H9 (cell line): ENCODE measurements at regions not wholly inside any gene's neighbourhood (a gene's known extent, or its start where the extent isn't known, plus 50 kb on each side); places are given as distances from the start of the nearest gene placed in this dataset.

ENCODE experiments used
- DNase-seq: peaks from one replicate; pipeline ENCODE4 v3.0.0-alpha.2; 2017
- H2AFZ ChIP-seq: one replicate; pipeline ENCODE4 v1.6.1; 2013; ENCODE audit warnings: mild to moderate bottlenecking, low read length, control low read depth, moderate library complexity
- H2AK5ac ChIP-seq: 2 replicates; pipeline ENCODE4 v1.6.1; 2013; ENCODE audit warnings: low read length, control low read depth, mixed read lengths; ENCODE audit not compliant: insufficient read length
- H2BK120ac ChIP-seq: one replicate; pipeline ENCODE4 v1.6.1; 2013; ENCODE audit warnings: low read depth, mild to moderate bottlenecking, low read length, control low read depth, inconsistent platforms; ENCODE audit not compliant: poor library complexity, severe bottlenecking
- H2BK12ac ChIP-seq: 2 replicates; pipeline ENCODE4 v1.6.1; 2013; ENCODE audit warnings: low read length, control low read depth, mixed read lengths, low read depth; ENCODE audit not compliant: insufficient read length
- H2BK15ac ChIP-seq: 2 replicates; pipeline ENCODE4 v1.6.1; 2013; ENCODE audit warnings: low read depth, low read length, control low read depth
- H2BK20ac ChIP-seq: one replicate; pipeline ENCODE4 v1.6.1; 2013; ENCODE audit warnings: low read depth, mild to moderate bottlenecking, low read length, control low read depth, inconsistent platforms; ENCODE audit not compliant: poor library complexity, severe bottlenecking
- H2BK5ac ChIP-seq: 2 replicates; pipeline ENCODE4 v1.6.1; 2013; ENCODE audit warnings: low read length, control low read depth, mixed read lengths; ENCODE audit not compliant: insufficient read length
- H3K14ac ChIP-seq: 2 replicates; pipeline ENCODE4 v1.6.1; 2013; ENCODE audit warnings: low read length, control low read depth; ENCODE audit not compliant: insufficient read depth
- H3K18ac ChIP-seq: 2 replicates; pipeline ENCODE4 v1.6.1; 2013; ENCODE audit warnings: low read depth, mild to moderate bottlenecking, mixed read lengths, low read length, control low read depth; ENCODE audit not compliant: insufficient read length
- H3K23ac ChIP-seq: 2 replicates; pipeline ENCODE4 v1.6.1; 2013; ENCODE audit warnings: low read length, control low read depth, mixed read lengths, low read depth; ENCODE audit not compliant: insufficient read length
- H3K23me2 ChIP-seq: 2 replicates; pipeline ENCODE4 v1.6.1; 2013; ENCODE audit warnings: low read depth, mild to moderate bottlenecking, mixed read lengths, low read length, control low read depth; ENCODE audit not compliant: insufficient read length, poor library complexity, severe bottlenecking
- H3K27ac ChIP-seq: 2 replicates; pipeline ENCODE4 v1.5.1; 2013; ENCODE audit warnings: low read length, control low read depth, mixed read lengths, low read depth; ENCODE audit not compliant: insufficient read length
- H3K27me3 ChIP-seq: 2 replicates; pipeline ENCODE4 v1.6.1; 2013; ENCODE audit warnings: low read length, control low read depth, inconsistent platforms; ENCODE audit not compliant: insufficient read depth
- H3K4ac ChIP-seq: 2 replicates; pipeline ENCODE4 v1.6.1; 2013; ENCODE audit warnings: low read depth, mild to moderate bottlenecking, control low read depth, inconsistent platforms, low read length, moderate library complexity
- H3K4me1 ChIP-seq: 2 replicates; pipeline ENCODE4 v1.6.1; 2013; ENCODE audit warnings: low read length, control low read depth, inconsistent platforms; ENCODE audit not compliant: insufficient read depth
- H3K4me2 ChIP-seq: 2 replicates; pipeline ENCODE4 v1.6.1; 2013; ENCODE audit warnings: low read length, control low read depth, mixed read lengths; ENCODE audit not compliant: insufficient read length, insufficient read depth
- H3K56ac ChIP-seq: 2 replicates; pipeline ENCODE4 v1.6.1; 2013; ENCODE audit warnings: low read depth, mild to moderate bottlenecking, mixed read lengths, low read length, control low read depth; ENCODE audit not compliant: insufficient read length
- H3K79me1 ChIP-seq: 2 replicates; pipeline ENCODE4 v1.6.1; 2013; ENCODE audit warnings: low read depth, mild to moderate bottlenecking, moderate library complexity, low read length, control low read depth, inconsistent platforms; ENCODE audit not compliant: insufficient read depth, poor library complexity, severe bottlenecking
- H3K79me2 ChIP-seq: 2 replicates; pipeline ENCODE4 v1.6.1; 2013; ENCODE audit warnings: low read length, control low read depth, inconsistent platforms; ENCODE audit not compliant: insufficient read depth
- H3K9ac ChIP-seq: 2 replicates; pipeline ENCODE4 v1.6.1; 2013; ENCODE audit warnings: low read length, control low read depth, mixed read lengths; ENCODE audit not compliant: insufficient read length; ENCODE audit errors: extremely low read depth
- H3K9me3 ChIP-seq: one replicate; pipeline ENCODE4 v1.6.1; 2013; ENCODE audit warnings: low read depth, low read length, inconsistent platforms; ENCODE audit not compliant: control insufficient read depth
- H3T11ph ChIP-seq: one replicate; pipeline ENCODE4 v1.6.1; 2013; ENCODE audit warnings: mild to moderate bottlenecking, low read length, control low read depth, inconsistent platforms
- H4K20me1 ChIP-seq: one replicate; pipeline ENCODE4 v1.6.1; 2013; ENCODE audit not compliant: control insufficient read depth, insufficient read length, insufficient read depth
- H4K5ac ChIP-seq: 2 replicates; pipeline ENCODE4 v1.6.1; 2013; ENCODE audit warnings: low read depth, mild to moderate bottlenecking, mixed read lengths, low read length, control low read depth; ENCODE audit not compliant: insufficient read length
- H4K8ac ChIP-seq: replicated peaks from 2 replicates; pipeline ENCODE4 v1.6.1; 2013; ENCODE audit warnings: low read length, control low read depth, mixed read lengths, low read depth; ENCODE audit not compliant: insufficient read length
- H4K91ac ChIP-seq: 2 replicates; pipeline ENCODE4 v1.6.1; 2013; ENCODE audit warnings: low read depth, mild to moderate bottlenecking, moderate library complexity, mixed read lengths, low read length, control low read depth; ENCODE audit not compliant: insufficient read length
- H3K27ac Mint-ChIP-seq, 3 experiments: 2 replicates in 2 of 3; 3 replicates in 1 of 3; pipeline ENCODE4 v1.8.0; 2020 to 2021; ENCODE audit warnings: mixed read lengths in 3 of 3, mild to moderate bottlenecking in 1 of 3, moderate library complexity in 1 of 3
- H3K27me3 Mint-ChIP-seq: 2 replicates; pipeline ENCODE4 v1.8.0; 2021; ENCODE audit warnings: low read depth, mild to moderate bottlenecking, moderate library complexity, mixed read lengths
- H3K36me3 Mint-ChIP-seq, 3 experiments: 2 replicates in 2 of 3; 3 replicates in 1 of 3; pipeline ENCODE4 v1.8.0; 2020 to 2021; ENCODE audit warnings: low read depth in 3 of 3, mixed read lengths in 3 of 3; ENCODE audit not compliant: insufficient read depth in 1 of 3
- H3K4me1 Mint-ChIP-seq, 2 experiments: 2 replicates each; pipeline ENCODE4 v1.8.0; 2020; ENCODE audit warnings: mixed read lengths in 2 of 2
- H3K4me3 Mint-ChIP-seq, 2 experiments: 2 replicates in 1 of 2; 3 replicates in 1 of 2; pipeline ENCODE4 v1.8.0; 2020 to 2021; ENCODE audit warnings: mild to moderate bottlenecking in 2 of 2, mixed read lengths in 2 of 2, moderate library complexity in 1 of 2
- H3K9me3 Mint-ChIP-seq, 2 experiments: 2 replicates in 1 of 2; 3 replicates in 1 of 2; pipeline ENCODE4 v1.8.0; 2020; ENCODE audit warnings: mild to moderate bottlenecking in 2 of 2, mixed read lengths in 2 of 2, moderate library complexity in 1 of 2
- CTCF ChIP-seq: fragments of 200-600 bp; sonication (generic); conservative IDR thresholded peaks from 3 replicates; pipeline ENCODE4 v1.8.0; 2021; ENCODE audit warnings: antibody characterized with exemption, mild to moderate bottlenecking
- WGBS: extraction: QIAGEN DNeasy Blood & Tissue Kit; methylation state at CpG from one replicate; pipeline ENCODE4 v1.1.7; 2013; ENCODE audit warnings: missing lambda C conversion rate, low lambda C conversion rate, mixed read lengths; ENCODE audit not compliant: insufficient read length; ENCODE audit errors: extremely low coverage; 5-methylcytosine and 5-hydroxymethylcytosine counted together

GRCh38 chr3:135897715-135898114 is 67.8 kb upstream of the PPP2R3A start:
- H2BK20ac ChIP-seq: no peak overlapping the region
- H3K4me2 ChIP-seq: no peak overlapping the region
- H3K27ac Mint-ChIP-seq: no peak overlapping the region
- H2AK5ac ChIP-seq: no peak overlapping the region
- H3K36me3 Mint-ChIP-seq: peaks cover 3 to 17% (median 5%) of the 10 kb centered on the region in 3 experiments; a peak in 6 of 7 replicates
- H3K4me3 Mint-ChIP-seq: no peak overlapping the region
- no peak overlapping the region for H4K5ac ChIP-seq
- peaks cover 8 to 9% of the 10 kb centered on the region in 2 experiments for H3K4me1 Mint-ChIP-seq
- no peaks in the 10 kb centered on the region for H3K23me2 ChIP-seq
- H2BK5ac ChIP-seq: no peak overlapping the region
- no peak overlapping the region for H2BK12ac ChIP-seq
- no peak overlapping the region for H3K4ac ChIP-seq
- no peak overlapping the region for H3T11ph ChIP-seq
- H3K4me1 ChIP-seq: no peaks in the 10 kb centered on the region
- no peak for TF ChIP-seq CTCF
- DNase-seq: no peak
- H3K27ac ChIP-seq: no peak overlapping the region
- H3K27me3 Mint-ChIP-seq: peaks cover 2% of the 10 kb centered on the region
- no peak overlapping the region for H2BK15ac ChIP-seq
- H2BK120ac ChIP-seq: no peak overlapping the region
- H3K9ac ChIP-seq: no peak overlapping the region
- no peak overlapping the region for H3K56ac ChIP-seq
- H3K23ac ChIP-seq: no peak overlapping the region
- H4K20me1 ChIP-seq: no peaks in the 10 kb centered on the region
- H3K79me2 ChIP-seq: no peaks in the 10 kb centered on the region
- H3K18ac ChIP-seq: no peak overlapping the region
- no CpG with 5 or more reads among the region's 1 CpG for WGBS
- no peaks in the 10 kb centered on the region for H3K79me1 ChIP-seq
- H4K91ac ChIP-seq: no peak overlapping the region
- no peak overlapping the region for H4K8ac ChIP-seq
- peaks cover 10 to 16% of the 10 kb centered on the region in 2 experiments for H3K9me3 Mint-ChIP-seq
- no peaks in the 10 kb centered on the region for H3K27me3 ChIP-seq
- H3K14ac ChIP-seq: no peak overlapping the region
- no peaks in the 10 kb centered on the region for H3K9me3 ChIP-seq
- H2AFZ ChIP-seq: no peak overlapping the region
